ACC112 (cell line): ENCODE measurements at regions not wholly inside any gene's neighbourhood (a gene's known extent, or its start where the extent isn't known, plus 50 kb on each side); places are given as distances from the start of the nearest gene placed in this dataset.

Source experiments
- H2AFZ ChIP-seq: fragments of 200-600 bp; sonication (generic); one replicate; pipeline ENCODE4 v1.6.0; 2017; ENCODE audit warnings: antibody characterized with exemption, low read length; ENCODE audit not compliant: unreplicated experiment
- H3K27ac ChIP-seq: fragments of 200-600 bp; sonication (generic); 2 replicates; pipeline ENCODE4 v1.5.1; 2014; ENCODE audit warnings: low read depth, mild to moderate bottlenecking, antibody characterized with exemption, low read length, moderate library complexity
- H3K27me3 ChIP-seq: fragments of 200-600 bp; sonication (generic); 2 replicates; pipeline ENCODE4 v1.6.1; 2014; ENCODE audit warnings: mild to moderate bottlenecking, antibody characterized with exemption, low read length, moderate library complexity, mixed read lengths; ENCODE audit not compliant: insufficient read depth
- H3K36me3 ChIP-seq: fragments of 200-600 bp; sonication (generic); 2 replicates; pipeline ENCODE4 v1.6.1; 2016; ENCODE audit warnings: mild to moderate bottlenecking, antibody characterized with exemption, low read length, moderate library complexity, mixed read lengths; ENCODE audit not compliant: insufficient read depth
- H3K4me1 ChIP-seq: fragments of 200-600 bp; sonication (generic); one replicate; pipeline ENCODE4 v1.6.1; 2016; ENCODE audit warnings: low read length, mixed read lengths; ENCODE audit not compliant: insufficient read depth, unreplicated experiment, control insufficient read depth
- H3K4me3 ChIP-seq: fragments of 200-600 bp; sonication (generic); 2 replicates; pipeline ENCODE4 v1.5.1; 2014; ENCODE audit warnings: mild to moderate bottlenecking, low read depth, low read length
- H3K79me2 ChIP-seq: fragments of 200-600 bp; sonication (generic); one replicate; pipeline ENCODE4 v1.6.0; 2016; ENCODE audit warnings: low read length; ENCODE audit not compliant: control insufficient read depth, unreplicated experiment, insufficient read depth

DNA sequence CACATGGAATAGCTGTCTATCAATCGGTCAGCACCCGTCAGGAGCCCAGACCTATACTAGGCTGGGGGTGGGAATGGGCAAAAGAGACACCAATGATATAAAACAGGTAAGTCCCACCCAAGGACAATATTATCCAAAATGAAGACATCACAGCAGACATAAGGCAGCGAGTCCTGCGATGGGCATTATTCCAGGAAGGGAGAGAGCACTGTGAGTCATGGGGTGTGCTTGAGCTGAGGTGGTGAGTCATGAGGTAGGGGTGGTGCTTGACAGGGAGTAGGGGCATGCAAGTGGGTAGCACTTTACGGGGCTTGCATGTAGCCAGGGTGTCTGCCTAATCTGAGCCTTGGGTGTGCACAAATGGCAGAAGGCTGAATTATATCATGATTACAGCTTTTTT is 605.0 kb upstream of the CADM1 start:
- H2AFZ ChIP-seq = no peak overlapping the region
- H3K36me3 ChIP-seq = no peaks in the 10 kb centered on the region
- H3K27ac ChIP-seq = no peak overlapping the region
- H3K27me3 ChIP-seq = no peaks in the 10 kb centered on the region
- H3K79me2 ChIP-seq = no peaks in the 10 kb centered on the region
- H3K4me1 ChIP-seq = no peaks in the 10 kb centered on the region
- H3K4me3 ChIP-seq = no peak overlapping the region

DNA sequence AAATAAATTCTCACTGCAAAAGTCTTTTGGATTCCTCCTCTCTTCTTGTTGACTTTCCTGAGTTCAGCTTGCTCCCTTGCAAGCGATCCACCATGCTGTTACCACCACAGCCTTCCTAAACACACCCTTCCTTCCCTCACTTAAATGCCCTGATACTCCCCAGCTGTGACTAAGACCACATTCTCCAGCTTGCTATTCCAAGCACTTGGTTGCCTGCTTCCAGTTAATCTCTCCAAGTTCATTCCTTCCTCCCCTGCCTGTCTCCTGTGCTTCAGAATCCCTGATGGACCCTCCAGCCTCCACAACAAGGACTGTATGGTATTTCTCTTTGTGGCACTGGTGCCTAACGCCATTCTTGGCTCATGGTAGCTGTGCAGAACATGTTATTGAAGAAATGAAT is 603.9 kb upstream of the CADM1 start:
- Histone ChIP-seq H2AFZ (no peak overlapping the region), H3K36me3 (no peaks in the 10 kb centered on the region), H3K27ac (no peak overlapping the region), H3K4me3 (no peak overlapping the region), H3K79me2 (no peaks in the 10 kb centered on the region), H3K27me3 (no peaks in the 10 kb centered on the region), H3K4me1 (no peaks in the 10 kb centered on the region)

DNA sequence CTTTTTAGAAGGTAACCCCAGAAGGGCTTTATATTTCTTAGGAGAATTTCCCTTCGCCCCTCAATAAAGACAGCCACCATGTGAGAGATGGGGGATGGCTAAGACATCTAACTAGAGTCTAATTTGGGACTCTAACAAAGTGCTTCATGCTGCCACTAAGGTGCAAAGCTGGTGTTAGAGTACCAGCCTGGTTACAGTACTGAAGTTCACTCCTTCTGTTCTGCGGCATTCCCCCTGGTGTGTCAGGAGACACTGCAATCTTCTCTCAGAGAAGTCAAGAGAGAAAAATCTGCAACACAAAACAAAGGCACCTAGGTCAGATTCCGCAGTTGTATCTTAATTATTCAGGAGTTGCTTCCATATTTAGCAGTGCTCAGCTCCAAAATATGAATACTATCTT is 603.0 kb upstream of the CADM1 start:
- no peaks in the 10 kb centered on the region for H3K27me3 ChIP-seq
- H3K4me1 ChIP-seq = no peaks in the 10 kb centered on the region
- H3K36me3 ChIP-seq = no peaks in the 10 kb centered on the region

DNA sequence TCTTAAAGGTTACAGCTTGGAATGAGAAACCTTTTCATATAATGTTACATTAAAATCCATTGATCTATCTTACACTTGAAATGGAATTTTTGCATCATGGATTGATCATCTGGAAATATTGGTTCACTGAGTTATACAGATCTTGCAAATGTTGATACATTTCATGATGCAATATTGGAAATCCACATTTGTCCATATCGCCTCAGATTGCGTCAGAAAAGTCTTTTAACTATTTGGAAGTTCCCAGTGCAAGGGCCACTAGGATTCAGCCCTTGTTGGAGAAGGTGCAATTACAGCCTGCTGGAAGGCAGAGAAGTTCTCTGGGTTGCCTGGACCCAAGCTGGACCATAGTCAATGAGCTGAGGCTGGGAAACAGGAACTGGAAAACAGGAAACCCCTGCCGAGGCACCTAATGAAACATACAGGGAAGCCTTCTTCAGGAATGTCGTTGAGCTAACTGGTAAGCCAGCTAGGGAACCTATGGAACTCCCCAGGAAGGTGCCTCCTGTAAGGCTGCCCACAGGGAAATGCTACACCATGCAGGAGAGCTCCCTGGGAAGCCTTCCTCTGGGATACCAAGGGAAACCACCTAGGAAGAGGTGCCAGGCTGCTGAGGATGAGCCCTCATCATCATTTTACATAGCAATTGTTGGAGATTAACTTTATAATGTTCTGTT is 600.4 kb upstream of the CADM1 start:
- H3K4me3 ChIP-seq = no peak overlapping the region
- no peaks in the 10 kb centered on the region for H3K36me3 ChIP-seq
- H3K4me1 ChIP-seq = no peaks in the 10 kb centered on the region
- H3K27me3 ChIP-seq = no peaks in the 10 kb centered on the region
- no peak overlapping the region for H3K27ac ChIP-seq
- H3K79me2 ChIP-seq = no peaks in the 10 kb centered on the region
- no peak overlapping the region for H2AFZ ChIP-seq

More for the DNA sequence above, 603.0 kb upstream of the CADM1 start:
- Histone ChIP-seq H3K4me3 (no peak overlapping the region), H2AFZ (no peak overlapping the region), H3K79me2 (no peaks in the 10 kb centered on the region), H3K27ac (no peak overlapping the region)

DNA sequence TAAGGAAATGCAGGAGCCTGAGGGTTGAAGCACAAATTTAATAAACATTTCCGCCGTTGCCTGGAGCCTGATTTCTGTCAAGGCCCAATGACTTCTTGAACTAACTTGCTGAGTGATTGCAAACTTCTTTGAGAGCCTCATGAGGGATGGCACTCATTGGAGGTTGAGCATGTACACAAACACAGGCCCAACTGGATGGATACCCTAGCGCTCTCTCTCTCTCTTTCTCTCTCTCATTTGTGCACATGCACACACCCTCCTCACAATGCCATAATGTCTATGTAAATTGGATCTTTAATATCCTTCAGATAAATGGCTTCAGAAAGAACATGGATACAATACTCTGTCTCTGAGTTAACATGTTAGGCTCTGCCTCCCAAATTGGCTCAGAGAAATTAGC is 597.7 kb upstream of the CADM1 start:
- Histone ChIP-seq H3K27ac (no peak overlapping the region), H3K4me3 (no peak overlapping the region), H2AFZ (no peak overlapping the region), H3K79me2 (no peaks in the 10 kb centered on the region), H3K36me3 (no peaks in the 10 kb centered on the region), H3K4me1 (no peaks in the 10 kb centered on the region), H3K27me3 (no peaks in the 10 kb centered on the region)

DNA sequence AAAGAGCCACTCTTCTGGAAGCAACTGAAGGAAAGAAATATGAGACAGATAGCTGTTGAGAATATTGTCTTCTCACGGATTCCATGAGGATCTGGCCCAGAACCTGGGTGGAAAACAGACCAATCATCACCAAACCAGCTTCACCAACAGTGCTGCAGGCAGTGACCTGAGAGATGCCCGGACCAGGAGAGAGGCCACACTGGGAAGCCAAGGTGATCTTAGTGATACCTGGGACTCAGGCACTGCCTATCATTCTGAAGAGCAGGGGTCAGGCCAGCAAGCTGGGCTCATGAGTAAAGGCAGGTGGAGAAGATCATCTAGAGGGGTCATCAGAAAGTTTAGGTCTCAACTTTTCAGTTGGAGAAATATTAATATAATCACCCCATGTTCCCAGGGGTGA is 595.8 kb upstream of the CADM1 start:
- no peaks in the 10 kb centered on the region for H3K27me3 ChIP-seq
- H3K4me3 ChIP-seq = no peak overlapping the region
- no peaks in the 10 kb centered on the region for H3K79me2 ChIP-seq
- no peaks in the 10 kb centered on the region for H3K4me1 ChIP-seq
- no peak overlapping the region for H2AFZ ChIP-seq
- H3K36me3 ChIP-seq = no peaks in the 10 kb centered on the region
- no peak overlapping the region for H3K27ac ChIP-seq

DNA sequence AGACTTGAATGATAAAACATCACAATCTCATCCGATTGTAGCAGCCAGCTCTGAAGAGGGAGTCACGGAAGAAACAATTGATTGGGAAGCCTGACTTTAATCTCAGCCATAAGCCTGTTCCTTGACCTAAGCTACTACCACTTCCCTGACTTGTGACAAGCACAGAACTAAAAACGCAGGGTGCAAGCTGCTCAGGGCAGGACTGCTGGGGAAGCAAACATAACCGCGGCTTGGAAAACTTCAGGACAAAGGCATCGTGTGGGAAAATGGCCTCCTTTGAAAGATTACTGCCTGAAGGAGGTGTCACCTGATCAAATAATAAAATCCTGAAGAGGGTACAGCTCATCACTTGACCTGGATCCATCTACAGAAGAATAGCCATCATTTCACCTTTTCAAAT is 595.3 kb upstream of the CADM1 start:
- no peaks in the 10 kb centered on the region for H3K27me3 ChIP-seq
- no peak overlapping the region for H3K27ac ChIP-seq
- H2AFZ ChIP-seq = no peak overlapping the region

DNA sequence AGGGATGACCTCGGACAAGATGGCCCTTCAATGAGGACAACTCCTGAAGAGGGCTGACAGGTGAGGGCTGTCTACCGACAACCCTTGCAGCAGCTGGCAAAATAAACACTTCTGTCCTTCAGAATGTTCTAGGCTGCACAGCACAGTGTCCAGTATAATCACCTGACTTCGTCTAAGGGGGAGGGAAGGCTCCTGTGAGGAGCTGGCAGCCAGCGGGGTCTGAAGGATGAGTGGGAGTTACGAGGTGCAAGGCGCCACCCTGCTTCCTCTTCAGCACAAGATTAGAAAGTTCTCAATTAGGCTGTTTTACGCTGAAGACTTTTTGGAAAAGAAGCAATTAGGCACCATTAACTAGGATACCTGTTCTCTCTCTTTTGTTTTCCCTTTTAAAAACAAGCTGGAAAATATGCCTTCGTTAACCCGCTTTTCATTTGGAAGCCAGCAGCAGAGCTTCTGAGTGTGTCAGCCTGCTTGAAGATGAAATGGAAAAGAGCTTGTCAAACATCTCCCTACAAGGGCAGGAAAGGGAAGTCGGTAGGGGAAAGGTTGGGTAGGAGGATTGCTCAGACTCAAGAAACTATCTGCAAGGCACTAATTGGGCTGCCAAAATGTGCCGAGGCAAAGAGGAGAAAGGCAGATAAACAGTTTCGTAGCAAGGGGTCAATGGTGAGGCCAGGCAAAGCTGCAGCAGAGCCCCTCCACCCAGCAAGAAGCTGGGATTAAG is 592.2 kb upstream of the CADM1 start:
- no peak overlapping the region for H3K4me3 ChIP-seq
- no peaks in the 10 kb centered on the region for H3K27me3 ChIP-seq
- no peak overlapping the region for H2AFZ ChIP-seq
- H3K4me1 ChIP-seq = no peaks in the 10 kb centered on the region
- H3K79me2 ChIP-seq = no peaks in the 10 kb centered on the region
- H3K27ac ChIP-seq = no peak overlapping the region
- no peaks in the 10 kb centered on the region for H3K36me3 ChIP-seq

More for the DNA sequence above, 595.3 kb upstream of the CADM1 start:
- no peaks in the 10 kb centered on the region for H3K4me1 ChIP-seq
- no peaks in the 10 kb centered on the region for H3K36me3 ChIP-seq
- no peak overlapping the region for H3K4me3 ChIP-seq
- H3K79me2 ChIP-seq = no peaks in the 10 kb centered on the region

DNA sequence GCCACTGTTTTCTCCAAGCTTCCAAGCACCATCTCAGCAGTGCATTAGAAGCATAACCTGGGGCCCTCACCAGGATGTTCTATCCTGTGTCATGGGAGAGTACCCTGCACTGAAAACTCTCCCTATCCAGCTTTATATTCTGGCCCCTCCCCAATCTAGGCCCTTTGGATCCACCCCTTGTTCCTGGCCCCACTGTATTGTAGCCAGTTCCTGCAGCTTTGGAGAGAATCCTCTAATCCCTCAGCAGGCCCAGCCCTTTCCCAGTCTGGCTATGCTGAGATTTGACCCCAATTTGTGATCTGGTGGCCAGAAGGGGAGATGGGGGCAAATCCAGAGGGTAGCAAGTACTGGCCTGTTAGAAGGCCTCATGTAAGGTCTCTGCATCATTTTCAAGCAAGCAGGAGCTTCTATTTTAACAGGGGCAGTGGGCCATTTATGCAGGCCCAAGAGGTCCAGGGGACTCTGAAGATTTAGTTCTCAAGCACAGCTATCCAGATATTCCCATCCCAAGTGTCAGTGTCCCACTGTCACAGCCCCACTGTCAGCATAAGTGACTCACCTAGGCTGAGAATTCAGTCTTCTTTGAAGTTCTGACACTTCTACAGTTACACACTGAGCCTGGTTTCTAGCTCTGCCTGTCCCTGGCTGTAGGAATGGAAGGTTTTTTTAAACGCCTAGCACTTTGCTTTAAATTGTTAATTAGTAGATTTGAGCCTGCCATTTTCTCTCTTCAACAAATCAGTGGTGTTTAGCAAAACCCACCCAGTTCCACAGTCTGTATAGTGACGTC is 589.5 kb upstream of the CADM1 start:
- Histone ChIP-seq H2AFZ (no peak overlapping the region), H3K79me2 (no peaks in the 10 kb centered on the region), H3K36me3 (no peaks in the 10 kb centered on the region), H3K27ac (no peak overlapping the region), H3K4me1 (no peaks in the 10 kb centered on the region), H3K27me3 (no peaks in the 10 kb centered on the region), H3K4me3 (no peak overlapping the region)

DNA sequence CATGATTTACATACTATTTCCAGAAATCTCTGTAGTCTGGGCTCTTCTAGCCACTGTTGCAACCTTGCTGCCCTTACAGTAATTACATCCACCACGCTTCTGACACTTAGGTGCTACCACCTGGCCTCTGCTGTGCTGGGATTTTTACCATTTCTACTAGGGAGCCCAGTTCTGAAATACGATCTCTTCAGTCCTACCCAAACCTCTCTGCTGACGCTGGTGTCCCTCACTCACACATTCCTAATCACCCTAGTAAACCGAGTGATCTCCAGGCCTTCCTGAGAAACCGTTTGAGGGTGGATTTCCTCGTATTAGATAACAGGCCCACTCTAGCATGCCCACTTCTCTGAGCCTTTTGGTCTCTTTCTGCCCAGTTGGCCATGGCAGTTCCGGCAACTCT is 588.9 kb upstream of the CADM1 start:
- Histone ChIP-seq H3K36me3 (no peaks in the 10 kb centered on the region), H3K27me3 (no peaks in the 10 kb centered on the region), H3K4me1 (no peaks in the 10 kb centered on the region), H3K4me3 (no peak overlapping the region), H3K79me2 (no peaks in the 10 kb centered on the region), H2AFZ (no peak overlapping the region), H3K27ac (no peak overlapping the region)
